ENCODE measurements at regions not wholly inside any gene's neighbourhood (a gene's known extent, or its start where the extent isn't known, plus 50 kb on each side); places are given as distances from the start of the nearest gene placed in this dataset.
A peak's percentile ranks its signal among the peaks of the same experiment; 100 is the strongest.

GRCh38 chr17:70563281-70563820 is 394.0 kb downstream of the KCNJ2 start:
- Mint-ChIP-seq H3K4me1 (ENCODE audit: insufficient read depth, unreplicated experiment) (peaks cover 5% of the 10 kb centered on the region), H3K36me3 (ENCODE audit: insufficient read depth, unreplicated experiment) (no peaks in the 10 kb centered on the region), H3K9me3 (ENCODE audit: unreplicated experiment) (no peaks in the 10 kb centered on the region), H3K4me3 (ENCODE audit: unreplicated experiment) (no peak overlapping the region), H3K27ac (ENCODE audit: low read depth, unreplicated experiment) (no peak overlapping the region), H3K27me3 (ENCODE audit: insufficient read depth, unreplicated experiment) (no peaks in the 10 kb centered on the region)
- ChIA-PET CTCF (interaction anchor here (1.1 kb wide), 1 partner anchor 957 kb away, joined by 3 read pairs; no protein-coding TSS in a partner anchor), POLR2A (no interaction called here)
- no TSS peak for BruUV-seq (replicated peaks)
- DNase-seq (ENCODE audit: unreplicated experiment): peak; percentile 14
- intact Hi-C loops (cut with micrococcal nuclease): no loop called here
- TF ChIP-seq, protein P1, sequence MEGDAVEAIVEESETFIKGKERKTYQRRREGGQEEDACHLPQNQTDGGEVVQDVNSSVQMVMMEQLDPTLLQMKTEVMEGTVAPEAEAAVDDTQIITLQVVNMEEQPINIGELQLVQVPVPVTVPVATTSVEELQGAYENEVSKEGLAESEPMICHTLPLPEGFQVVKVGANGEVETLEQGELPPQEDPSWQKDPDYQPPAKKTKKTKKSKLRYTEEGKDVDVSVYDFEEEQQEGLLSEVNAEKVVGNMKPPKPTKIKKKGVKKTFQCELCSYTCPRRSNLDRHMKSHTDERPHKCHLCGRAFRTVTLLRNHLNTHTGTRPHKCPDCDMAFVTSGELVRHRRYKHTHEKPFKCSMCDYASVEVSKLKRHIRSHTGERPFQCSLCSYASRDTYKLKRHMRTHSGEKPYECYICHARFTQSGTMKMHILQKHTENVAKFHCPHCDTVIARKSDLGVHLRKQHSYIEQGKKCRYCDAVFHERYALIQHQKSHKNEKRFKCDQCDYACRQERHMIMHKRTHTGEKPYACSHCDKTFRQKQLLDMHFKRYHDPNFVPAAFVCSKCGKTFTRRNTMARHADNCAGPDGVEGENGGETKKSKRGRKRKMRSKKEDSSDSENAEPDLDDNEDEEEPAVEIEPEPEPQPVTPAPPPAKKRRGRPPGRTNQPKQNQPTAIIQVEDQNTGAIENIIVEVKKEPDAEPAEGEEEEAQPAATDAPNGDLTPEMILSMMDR (IDR thresholded peaks at IDR 0.05; ENCODE audit: unreplicated experiment): no peak

DNA sequence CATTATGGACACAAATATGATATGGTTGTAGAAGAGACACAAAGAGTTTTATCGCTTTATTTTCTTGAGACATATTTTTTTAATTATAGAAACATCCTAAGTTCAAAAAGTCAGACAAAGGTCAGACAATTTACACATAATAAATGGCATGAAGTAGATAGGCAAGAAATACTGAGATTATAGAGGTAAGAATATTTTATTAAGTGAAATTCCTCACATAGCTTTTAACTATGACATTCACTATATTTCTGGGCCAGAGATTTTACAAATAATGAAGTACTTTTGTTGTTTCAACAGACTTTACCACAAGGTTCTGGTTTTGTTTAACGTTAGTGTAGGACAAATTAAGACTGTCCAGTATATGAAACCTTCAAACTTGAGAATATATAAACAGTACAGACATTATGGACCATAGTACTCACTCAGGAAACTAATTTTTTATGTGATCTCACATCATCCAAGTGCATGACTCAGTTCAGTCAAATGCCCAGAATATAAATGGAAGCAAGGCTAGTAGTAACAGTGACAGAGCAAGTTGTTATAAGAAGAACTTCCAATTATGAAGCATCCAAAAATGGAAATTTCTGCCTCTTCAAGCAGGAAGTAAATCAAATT is 394.8 kb downstream of the KCNJ2 start:
- ChIA-PET CTCF (no interaction called here), POLR2A (no interaction called here)
- no peaks in the 10 kb centered on the region for H3K36me3 Mint-ChIP-seq (ENCODE audit: insufficient read depth, unreplicated experiment)
- BruUV-seq (replicated peaks): no TSS peak
- TF ChIP-seq, protein P1 (IDR thresholded peaks at IDR 0.05; ENCODE audit: unreplicated experiment): no peak
- intact Hi-C loops (cut with micrococcal nuclease): no loop called here
- no peak overlapping the region for H3K27ac Mint-ChIP-seq (ENCODE audit: low read depth, unreplicated experiment)
- H3K27me3 Mint-ChIP-seq (ENCODE audit: insufficient read depth, unreplicated experiment): no peaks in the 10 kb centered on the region
- no peaks in the 10 kb centered on the region for H3K9me3 Mint-ChIP-seq (ENCODE audit: unreplicated experiment)
- no peak overlapping the region for H3K4me3 Mint-ChIP-seq (ENCODE audit: unreplicated experiment)
- DNase-seq (ENCODE audit: unreplicated experiment): no peak
- no peaks in the 10 kb centered on the region for H3K4me1 Mint-ChIP-seq (ENCODE audit: insufficient read depth, unreplicated experiment)

DNA sequence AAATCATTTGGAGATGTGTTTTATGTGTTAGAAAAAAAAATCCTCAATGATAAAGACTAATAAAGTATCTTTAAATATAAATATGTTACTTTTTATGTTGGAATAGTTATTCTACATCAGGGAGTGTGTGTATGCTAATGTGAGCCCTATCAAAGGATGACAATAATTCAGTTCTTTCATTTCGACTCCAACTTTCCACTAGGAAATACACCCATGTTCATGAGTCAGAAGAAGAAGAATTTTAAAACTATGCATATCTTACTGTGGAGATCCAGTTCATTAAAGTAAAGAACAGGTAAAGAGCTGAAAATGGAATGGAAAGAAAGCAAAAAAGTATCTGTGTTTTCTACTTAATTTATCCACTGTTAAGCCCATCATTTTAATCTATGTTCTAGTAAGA is 399.8 kb downstream of the KCNJ2 start:
- no peak for DNase-seq (ENCODE audit: unreplicated experiment)
- TF ChIP-seq, protein P1 (IDR thresholded peaks at IDR 0.05; ENCODE audit: unreplicated experiment): no peak
- no peaks in the 10 kb centered on the region for H3K27me3 Mint-ChIP-seq (ENCODE audit: insufficient read depth, unreplicated experiment)
- POLR2A ChIA-PET: no interaction called here
- H3K36me3 Mint-ChIP-seq (ENCODE audit: insufficient read depth, unreplicated experiment): no peaks in the 10 kb centered on the region
- intact Hi-C loops (cut with micrococcal nuclease): no loop called here
- no peak overlapping the region for H3K27ac Mint-ChIP-seq (ENCODE audit: low read depth, unreplicated experiment)
- H3K9me3 Mint-ChIP-seq (ENCODE audit: unreplicated experiment): no peaks in the 10 kb centered on the region
- CTCF ChIA-PET: interaction anchor here (0.5 kb wide), 1 partner anchor 1161 kb away, joined by 3 read pairs; no protein-coding TSS in a partner anchor
- no peak overlapping the region for H3K4me3 Mint-ChIP-seq (ENCODE audit: unreplicated experiment)
- no TSS peak for BruUV-seq (replicated peaks)
- H3K4me1 Mint-ChIP-seq (ENCODE audit: insufficient read depth, unreplicated experiment): no peaks in the 10 kb centered on the region

GRCh38 chr17:70577456-70577855 is 408.1 kb downstream of the KCNJ2 start:
- DNase-seq (ENCODE audit: unreplicated experiment): no peak
- Mint-ChIP-seq H3K27me3 (ENCODE audit: insufficient read depth, unreplicated experiment) (no peaks in the 10 kb centered on the region), H3K36me3 (ENCODE audit: insufficient read depth, unreplicated experiment) (no peaks in the 10 kb centered on the region), H3K9me3 (ENCODE audit: unreplicated experiment) (no peaks in the 10 kb centered on the region), H3K4me3 (ENCODE audit: unreplicated experiment) (no peak overlapping the region), H3K27ac (ENCODE audit: low read depth, unreplicated experiment) (no peak overlapping the region), H3K4me1 (ENCODE audit: insufficient read depth, unreplicated experiment) (no peaks in the 10 kb centered on the region)
- TF ChIP-seq, protein P1 (IDR thresholded peaks at IDR 0.05; ENCODE audit: unreplicated experiment): no peak
- ChIA-PET CTCF (no interaction called here), POLR2A (interaction anchor here (0.8 kb wide), 1 partner anchor 1041 kb away, joined by 3 read pairs; no protein-coding TSS in a partner anchor)
- no TSS peak for BruUV-seq (replicated peaks)
- intact Hi-C loops (cut with micrococcal nuclease): no loop called here

Measured in MCF 10A (cell line).